ENCODE measurements at regions not wholly inside any gene's neighbourhood (a gene's known extent, or its start where the extent isn't known, plus 50 kb on each side); places are given as distances from the start of the nearest gene placed in this dataset.
A peak's percentile ranks its signal among the peaks of the same experiment; 100 is the strongest.

DNA sequence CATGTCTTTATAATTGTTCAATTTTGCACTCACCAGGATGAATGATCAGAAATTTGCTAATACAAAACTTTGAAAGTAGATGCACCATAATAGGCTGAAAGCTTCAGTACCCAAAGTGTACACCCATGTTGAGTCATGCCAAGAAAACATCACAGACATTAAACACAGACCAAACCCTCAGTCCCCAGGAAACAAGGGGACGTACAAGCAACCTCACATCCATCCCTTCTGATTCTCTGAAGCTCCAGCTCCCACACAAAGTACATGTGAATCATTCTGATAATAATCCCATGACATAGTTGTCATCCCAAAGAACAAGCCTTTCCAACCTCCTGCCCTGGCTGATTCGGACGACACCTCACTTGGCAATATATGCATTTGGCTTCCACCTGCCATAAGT, 183.8 kb downstream of the SNX19 start:
- DNase-seq (ENCODE audit: low read depth): no peak

DNA sequence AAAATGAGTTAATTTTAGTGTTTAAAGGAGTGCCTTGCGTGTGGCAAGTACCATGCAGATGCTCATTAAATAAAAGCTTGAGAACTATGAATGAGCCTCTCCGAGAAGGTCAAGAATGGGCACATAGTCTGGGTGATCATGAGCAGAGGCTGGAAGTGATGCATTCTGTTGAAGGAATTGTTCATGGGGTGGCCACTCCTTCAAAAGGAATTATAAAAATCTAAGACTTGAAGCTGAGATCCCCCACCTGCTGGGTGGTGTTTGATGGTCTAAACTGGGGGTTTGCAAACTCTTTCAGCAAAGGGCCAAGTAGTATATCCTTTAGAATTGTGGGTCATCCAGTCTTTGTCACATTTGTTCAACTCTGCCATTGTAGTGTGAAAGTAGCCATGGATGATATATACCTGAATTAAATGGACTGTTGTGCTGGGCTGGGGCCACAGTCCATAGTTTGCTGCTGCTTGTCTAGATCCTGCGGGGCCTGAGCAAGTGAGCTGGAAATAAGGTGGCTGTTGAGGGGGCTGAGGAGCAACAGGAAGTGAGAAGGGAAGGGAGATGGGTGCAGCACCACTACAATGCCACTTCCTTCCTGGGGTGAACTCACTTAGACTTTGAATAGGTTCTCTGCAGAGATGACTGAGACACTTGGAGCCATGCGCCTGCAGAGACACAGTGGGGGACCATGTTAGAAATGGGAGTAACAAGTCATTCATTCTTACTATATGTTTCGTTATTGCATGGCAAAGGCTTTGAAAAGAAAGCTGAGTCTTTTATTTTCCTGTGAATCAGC, 179.0 kb downstream of the SNX19 start:
- no peak for DNase-seq (ENCODE audit: low read depth)
- H3K4me3 ChIP-seq (ENCODE audit: low read depth, low read length): no peak overlapping the region

More for the DNA sequence above, 183.8 kb downstream of the SNX19 start:
- H3K4me3 ChIP-seq (ENCODE audit: low read depth, low read length): no peak overlapping the region
- TF ChIP-seq, protein P1, sequence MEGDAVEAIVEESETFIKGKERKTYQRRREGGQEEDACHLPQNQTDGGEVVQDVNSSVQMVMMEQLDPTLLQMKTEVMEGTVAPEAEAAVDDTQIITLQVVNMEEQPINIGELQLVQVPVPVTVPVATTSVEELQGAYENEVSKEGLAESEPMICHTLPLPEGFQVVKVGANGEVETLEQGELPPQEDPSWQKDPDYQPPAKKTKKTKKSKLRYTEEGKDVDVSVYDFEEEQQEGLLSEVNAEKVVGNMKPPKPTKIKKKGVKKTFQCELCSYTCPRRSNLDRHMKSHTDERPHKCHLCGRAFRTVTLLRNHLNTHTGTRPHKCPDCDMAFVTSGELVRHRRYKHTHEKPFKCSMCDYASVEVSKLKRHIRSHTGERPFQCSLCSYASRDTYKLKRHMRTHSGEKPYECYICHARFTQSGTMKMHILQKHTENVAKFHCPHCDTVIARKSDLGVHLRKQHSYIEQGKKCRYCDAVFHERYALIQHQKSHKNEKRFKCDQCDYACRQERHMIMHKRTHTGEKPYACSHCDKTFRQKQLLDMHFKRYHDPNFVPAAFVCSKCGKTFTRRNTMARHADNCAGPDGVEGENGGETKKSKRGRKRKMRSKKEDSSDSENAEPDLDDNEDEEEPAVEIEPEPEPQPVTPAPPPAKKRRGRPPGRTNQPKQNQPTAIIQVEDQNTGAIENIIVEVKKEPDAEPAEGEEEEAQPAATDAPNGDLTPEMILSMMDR (IDR thresholded peaks at IDR 0.05; ENCODE audit: insufficient read depth, low read depth, low read length): no peak

DNA sequence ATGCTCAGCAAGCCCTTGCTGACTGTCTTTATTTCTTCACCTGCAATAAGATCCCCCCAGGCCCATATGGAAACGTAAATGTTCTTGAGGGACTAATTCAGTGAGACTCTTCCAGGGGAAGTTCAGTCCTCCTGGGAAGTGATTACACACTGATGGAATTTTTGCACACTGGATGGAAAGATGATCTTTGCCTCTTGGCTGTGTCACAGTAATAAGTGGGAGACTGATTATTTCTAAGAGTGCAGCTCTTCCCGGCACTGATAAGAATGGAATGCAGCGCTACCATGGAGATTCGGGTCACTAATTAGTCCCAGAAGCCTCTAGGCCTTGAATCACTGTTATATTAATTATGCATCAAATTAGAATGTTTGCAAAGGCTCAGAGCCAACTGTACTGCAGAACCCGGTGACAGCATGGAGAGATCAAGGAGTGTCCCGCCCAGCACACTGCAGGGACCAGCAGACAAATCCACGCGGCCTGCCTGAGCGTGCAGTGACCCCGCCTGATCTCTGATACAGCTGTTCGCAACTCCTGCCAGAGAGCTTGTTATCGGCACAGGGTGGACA, 178.3 kb downstream of the SNX19 start:
- no peak overlapping the region for H3K4me3 ChIP-seq (ENCODE audit: low read depth, low read length)
- TF ChIP-seq, protein P1 (IDR thresholded peaks at IDR 0.05; ENCODE audit: insufficient read depth, low read depth, low read length): no peak
- peak; percentile 54 for DNase-seq (ENCODE audit: low read depth)

More for the DNA sequence above, 179.0 kb downstream of the SNX19 start:
- TF ChIP-seq, protein P1 (IDR thresholded peaks at IDR 0.05; ENCODE audit: insufficient read depth, low read depth, low read length): no peak

DNA sequence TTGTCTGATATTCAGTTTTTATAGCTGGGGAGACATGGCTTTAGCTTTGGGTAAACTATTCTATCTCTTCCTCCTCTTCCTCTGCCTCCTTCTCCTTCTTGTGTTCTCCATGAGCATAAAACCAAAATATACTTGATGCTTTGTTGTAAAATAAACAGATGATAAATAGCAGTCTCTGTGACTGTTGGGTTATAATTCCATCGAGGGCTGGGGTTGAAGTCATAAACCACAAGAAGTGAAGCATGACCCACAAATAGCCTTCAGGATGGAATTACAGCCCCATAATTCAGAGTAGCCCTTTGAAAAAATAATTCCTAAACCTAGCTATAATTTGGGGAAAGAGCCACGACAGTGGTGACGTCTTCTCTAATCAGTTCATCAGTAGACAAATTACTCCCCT, 177.7 kb downstream of the SNX19 start:
- TF ChIP-seq, protein P1 (IDR thresholded peaks at IDR 0.05; ENCODE audit: insufficient read depth, low read depth, low read length): no peak
- peak; percentile 37 for DNase-seq (ENCODE audit: low read depth)
- H3K4me3 ChIP-seq (ENCODE audit: low read depth, low read length): no peak overlapping the region

DNA sequence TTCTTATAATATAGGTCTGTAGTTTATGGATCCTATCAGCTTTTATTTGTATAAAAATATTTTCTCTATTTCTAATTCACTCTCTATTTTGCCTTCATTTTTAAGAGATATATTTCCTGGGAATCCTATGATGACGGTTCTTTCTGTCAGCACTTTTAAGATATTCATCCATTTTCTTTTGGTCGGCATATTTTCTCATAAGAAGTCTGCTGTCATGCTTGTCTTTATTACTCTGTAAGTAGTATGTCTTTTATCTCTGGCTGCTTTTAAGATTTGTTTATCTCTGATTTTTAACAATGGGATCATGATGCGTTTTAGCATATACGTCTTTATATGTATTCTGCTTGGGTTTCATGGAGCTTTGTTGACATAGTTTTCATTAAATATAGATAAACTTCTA, 175.5 kb downstream of the SNX19 start:
- TF ChIP-seq, protein P1 (IDR thresholded peaks at IDR 0.05; ENCODE audit: insufficient read depth, low read depth, low read length): no peak
- DNase-seq (ENCODE audit: low read depth): peak; percentile 25
- no peak overlapping the region for H3K4me3 ChIP-seq (ENCODE audit: low read depth, low read length)

DNA sequence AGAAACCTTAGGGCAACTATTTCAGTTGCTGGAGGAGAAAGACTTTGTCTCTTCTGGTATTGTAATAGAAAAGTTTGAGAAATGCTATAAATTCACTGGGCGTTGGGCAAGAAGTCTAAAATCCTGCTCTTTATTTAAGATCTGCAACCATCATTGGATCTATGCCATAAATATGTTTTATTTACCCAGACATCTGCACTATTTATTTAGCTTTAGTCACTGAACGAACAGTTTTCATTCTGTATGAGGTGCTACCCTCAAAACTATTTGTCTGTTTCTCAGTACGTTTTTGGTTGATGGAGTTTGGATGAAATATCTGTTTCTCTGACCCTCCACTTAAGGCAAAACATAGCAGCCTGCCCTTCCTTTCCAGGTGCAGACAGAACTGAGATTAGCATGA, 171.5 kb downstream of the SNX19 start:
- TF ChIP-seq, protein P1 (IDR thresholded peaks at IDR 0.05; ENCODE audit: insufficient read depth, low read depth, low read length): no peak
- DNase-seq (ENCODE audit: low read depth): no peak

More for the DNA sequence above, 171.5 kb downstream of the SNX19 start:
- no peak overlapping the region for H3K4me3 ChIP-seq (ENCODE audit: low read depth, low read length)
